Spinal cord (tissue), 9 donors: ENCODE measurements at regions not wholly inside any gene's neighbourhood (a gene's known extent, or its start where the extent isn't known, plus 50 kb on each side); places are given as distances from the start of the nearest gene placed in this dataset.

Experiments
- DNase-seq, 6 donors: peaks; one replicate each; pipeline versions ENCODE4 v3.0.0 to v3.0.0-alpha.2; 2013 to 2015; ENCODE audit warnings: low spot score in 6 of 6, low read depth in 4 of 6
- H3K27ac ChIP-seq: one replicate; pipeline ENCODE4 v1.5.1; 2013; ENCODE audit warnings: low read depth, low read length, control low read depth
- H3K27me3 ChIP-seq: one replicate; pipeline ENCODE4 v1.6.1; 2013; ENCODE audit warnings: low read length; ENCODE audit not compliant: control insufficient read depth, insufficient read depth
- H3K36me3 ChIP-seq: one replicate; pipeline ENCODE4 v1.6.1; 2013; ENCODE audit warnings: low read length; ENCODE audit not compliant: control insufficient read depth, insufficient read depth
- H3K4me1 ChIP-seq: one replicate; pipeline ENCODE4 v1.6.1; 2013; ENCODE audit warnings: low read length; ENCODE audit not compliant: control insufficient read depth, insufficient read depth
- H3K4me3 ChIP-seq: one replicate; pipeline ENCODE4 v1.5.1; 2013; ENCODE audit warnings: low read depth, low read length, control low read depth
- H3K9me3 ChIP-seq: one replicate; pipeline ENCODE4 v1.6.1; 2013; ENCODE audit warnings: low read length; ENCODE audit not compliant: control insufficient read depth, insufficient read depth
- WGBS: methylation state at CpG from one replicate; pipeline ENCODE4 v1.1.5; 2013; ENCODE audit warnings: missing lambda C conversion rate; ENCODE audit not compliant: insufficient coverage; 5-methylcytosine and 5-hydroxymethylcytosine counted together
- donor health status: healthy.

DNA sequence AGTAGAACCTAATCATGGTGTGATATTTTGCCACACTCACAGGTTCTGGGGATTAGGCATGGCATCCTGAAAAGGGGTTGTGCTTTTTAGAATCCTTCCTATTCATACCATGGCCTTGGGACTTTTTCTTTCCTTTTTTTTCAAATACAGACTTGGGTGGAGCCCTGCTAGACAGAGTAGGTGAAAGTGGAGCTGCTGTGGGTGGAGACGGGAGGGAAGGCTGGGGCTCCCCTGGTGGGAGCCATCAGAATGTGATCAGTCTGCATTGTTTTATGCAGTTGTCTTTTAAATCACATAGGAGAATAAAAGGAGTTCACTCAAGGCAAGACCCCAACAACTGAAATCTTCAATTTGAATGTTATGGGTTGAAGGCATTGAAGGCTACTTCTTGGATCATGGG is 130.2 kb downstream of the VAPA start:
- Histone ChIP-seq H3K4me1 (peaks cover 12% of the 10 kb centered on the region), H3K4me3 (no peak overlapping the region), H3K27ac (no peak overlapping the region), H3K9me3 (peaks cover 2% of the 10 kb centered on the region), H3K36me3 (no peaks in the 10 kb centered on the region), H3K27me3 (no peaks in the 10 kb centered on the region)
- 100% methylated on average over 1 of the region's 1 CpG for WGBS
- DNase-seq, result no peak

DNA sequence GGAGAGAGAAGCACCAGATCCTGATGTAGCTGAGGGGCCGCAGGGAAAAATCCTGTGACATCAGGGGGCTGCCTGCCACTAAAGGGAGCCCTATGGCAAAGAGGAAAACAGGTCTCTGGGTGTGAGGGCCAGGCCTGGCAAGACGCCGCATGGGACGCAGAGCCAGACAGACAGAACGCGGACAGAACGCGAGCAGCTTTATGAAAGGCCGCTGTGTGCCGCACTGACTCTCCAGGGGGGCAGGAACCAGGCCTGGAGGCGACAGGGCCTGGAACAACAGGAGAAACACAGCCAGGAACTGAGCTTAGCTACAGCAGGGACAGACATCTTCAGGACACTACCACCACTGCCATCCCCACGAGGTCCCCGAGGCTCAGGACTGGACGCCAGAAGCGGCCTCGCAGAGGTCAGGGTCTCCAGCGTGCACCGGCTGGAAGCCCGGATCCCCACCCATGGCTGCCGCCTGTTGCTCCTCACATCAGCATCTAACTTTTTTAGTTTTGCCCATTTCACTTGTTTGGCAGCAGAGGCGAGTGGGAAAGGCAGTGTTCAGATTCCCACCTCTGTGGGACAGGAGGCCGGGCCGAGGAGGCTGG is 131.6 kb downstream of the VAPA start:
- Histone ChIP-seq H3K4me3 (no peak overlapping the region), H3K27ac (peak overlapping the region; percentile 65), H3K9me3 (peaks cover 2% of the 10 kb centered on the region), H3K36me3 (no peaks in the 10 kb centered on the region), H3K4me1 (peaks cover 12% of the 10 kb centered on the region), H3K27me3 (no peaks in the 10 kb centered on the region)
- no peak for DNase-seq
- WGBS, result 79% methylated on average over 21 of the region's 23 CpGs

DNA sequence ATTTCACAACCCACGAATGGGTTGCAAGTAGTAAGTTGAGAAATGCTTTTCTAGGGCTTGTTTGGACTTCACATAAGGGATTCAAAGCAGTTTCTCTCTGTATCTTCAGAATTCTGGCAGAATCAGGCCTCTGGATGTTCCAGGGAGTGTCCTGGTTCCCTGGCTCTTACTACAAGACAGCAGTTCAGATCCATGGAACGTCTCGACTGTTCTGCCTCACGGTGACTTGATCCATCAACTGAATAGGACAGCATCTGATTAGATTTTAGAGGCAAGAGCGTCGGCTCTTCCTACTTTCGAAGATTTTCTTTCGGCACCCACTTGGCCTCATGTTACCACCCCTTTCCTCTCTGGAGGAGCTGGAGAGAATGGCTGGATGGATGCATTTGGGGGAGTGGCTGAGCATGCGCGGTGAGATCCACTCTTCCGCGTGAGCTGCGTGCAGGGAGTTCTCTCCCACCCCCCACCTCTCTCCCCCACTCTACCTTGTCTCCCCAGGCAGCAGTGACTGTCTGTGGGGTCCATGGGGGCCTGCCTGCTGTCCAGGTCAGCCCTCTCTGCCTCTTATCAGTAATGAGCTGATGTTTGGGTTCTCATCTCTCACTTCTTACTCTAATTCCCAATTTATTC is 132.5 kb downstream of the VAPA start:
- H3K4me3 ChIP-seq, result no peak overlapping the region
- H3K27me3 ChIP-seq, result no peaks in the 10 kb centered on the region
- DNase-seq, result no peak
- H3K36me3 ChIP-seq, result no peaks in the 10 kb centered on the region
- no peak overlapping the region for H3K27ac ChIP-seq
- H3K9me3 ChIP-seq, result peaks cover 2% of the 10 kb centered on the region
- WGBS, result 88% methylated on average over 4 of the region's 13 CpGs
- H3K4me1 ChIP-seq, result peaks cover 14% of the 10 kb centered on the region

DNA sequence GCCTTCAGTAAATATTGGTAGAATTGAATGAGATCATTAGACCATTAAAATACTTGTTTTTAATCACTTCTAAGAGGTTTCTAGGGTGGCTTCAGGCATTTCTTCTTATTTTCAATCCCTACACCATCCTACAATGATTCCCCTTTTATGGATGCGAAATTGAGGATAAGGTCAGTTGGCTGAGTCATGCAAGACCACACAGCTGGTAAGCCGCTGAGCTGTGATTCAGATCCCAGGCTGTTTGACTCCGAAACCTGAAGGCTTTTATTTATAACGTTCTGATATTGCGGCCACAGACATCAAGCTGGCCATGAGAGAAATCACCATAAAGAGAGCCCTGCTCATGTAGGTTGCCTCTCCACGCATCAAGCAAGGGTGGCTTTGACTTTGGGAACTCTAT is 133.4 kb downstream of the VAPA start:
- H3K9me3 ChIP-seq, result no peaks in the 10 kb centered on the region

DNA sequence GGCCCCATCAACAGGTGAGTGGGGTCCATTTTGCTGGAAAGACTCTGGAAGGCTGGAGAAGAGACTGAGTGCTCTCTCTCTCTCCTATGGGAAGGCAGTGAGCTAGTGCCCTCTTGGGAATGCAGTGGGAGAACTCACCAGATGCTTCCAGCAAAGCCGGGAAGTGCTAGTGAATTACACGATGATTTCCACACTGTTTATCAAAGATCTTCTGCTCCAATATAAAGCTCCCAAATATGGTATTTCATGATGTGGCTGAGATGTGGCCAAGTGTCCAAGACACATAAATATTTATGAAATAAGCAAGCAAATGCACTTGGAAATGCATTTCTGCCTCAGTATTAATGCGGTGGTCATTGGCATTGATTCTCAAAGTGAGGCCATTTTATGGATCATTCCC is 135.9 kb downstream of the VAPA start:
- Histone ChIP-seq H3K27ac (no peak overlapping the region), H3K9me3 (no peaks in the 10 kb centered on the region), H3K4me3 (no peak overlapping the region), H3K4me1 (peaks cover 21% of the 10 kb centered on the region), H3K36me3 (no peaks in the 10 kb centered on the region), H3K27me3 (no peaks in the 10 kb centered on the region)
- no CpG with 5 or more reads among the region's 3 CpGs for WGBS
- DNase-seq, result no peak

More for the DNA sequence above, 133.4 kb downstream of the VAPA start:
- H3K4me3 ChIP-seq, result no peak overlapping the region
- DNase-seq, result no peak
- H3K4me1 ChIP-seq, result peaks cover 19% of the 10 kb centered on the region
- no peak overlapping the region for H3K27ac ChIP-seq
- 92% methylated on average over 6 of the region's 6 CpGs for WGBS
- no peaks in the 10 kb centered on the region for H3K36me3 ChIP-seq
- H3K27me3 ChIP-seq, result no peaks in the 10 kb centered on the region

DNA sequence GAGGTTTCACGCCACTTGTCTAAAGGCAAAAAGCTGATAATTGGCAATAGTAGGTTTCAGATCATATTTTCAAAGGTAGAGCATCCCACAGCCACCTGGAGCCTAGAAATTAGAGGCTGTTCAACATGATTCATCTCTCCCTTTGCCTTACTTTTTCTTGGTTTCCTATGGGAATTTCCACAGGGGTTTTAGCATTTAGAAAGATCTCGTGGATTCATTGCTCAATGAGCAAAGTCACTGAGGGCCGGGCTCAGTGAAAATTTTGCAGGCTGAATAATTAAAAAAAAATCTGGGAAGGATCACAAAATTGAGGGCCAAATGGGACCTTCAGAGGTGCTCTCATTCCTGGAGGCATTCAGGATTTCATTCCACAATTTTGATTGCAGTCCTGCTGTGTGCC is 137.1 kb downstream of the VAPA start:
- no peaks in the 10 kb centered on the region for H3K36me3 ChIP-seq
- no peak overlapping the region for H3K4me3 ChIP-seq
- WGBS, result 95% methylated on average over 2 of the region's 3 CpGs
- peaks cover 16% of the 10 kb centered on the region for H3K4me1 ChIP-seq
- no peak overlapping the region for H3K27ac ChIP-seq
- no peaks in the 10 kb centered on the region for H3K27me3 ChIP-seq
- no peaks in the 10 kb centered on the region for H3K9me3 ChIP-seq
- no peak for DNase-seq

DNA sequence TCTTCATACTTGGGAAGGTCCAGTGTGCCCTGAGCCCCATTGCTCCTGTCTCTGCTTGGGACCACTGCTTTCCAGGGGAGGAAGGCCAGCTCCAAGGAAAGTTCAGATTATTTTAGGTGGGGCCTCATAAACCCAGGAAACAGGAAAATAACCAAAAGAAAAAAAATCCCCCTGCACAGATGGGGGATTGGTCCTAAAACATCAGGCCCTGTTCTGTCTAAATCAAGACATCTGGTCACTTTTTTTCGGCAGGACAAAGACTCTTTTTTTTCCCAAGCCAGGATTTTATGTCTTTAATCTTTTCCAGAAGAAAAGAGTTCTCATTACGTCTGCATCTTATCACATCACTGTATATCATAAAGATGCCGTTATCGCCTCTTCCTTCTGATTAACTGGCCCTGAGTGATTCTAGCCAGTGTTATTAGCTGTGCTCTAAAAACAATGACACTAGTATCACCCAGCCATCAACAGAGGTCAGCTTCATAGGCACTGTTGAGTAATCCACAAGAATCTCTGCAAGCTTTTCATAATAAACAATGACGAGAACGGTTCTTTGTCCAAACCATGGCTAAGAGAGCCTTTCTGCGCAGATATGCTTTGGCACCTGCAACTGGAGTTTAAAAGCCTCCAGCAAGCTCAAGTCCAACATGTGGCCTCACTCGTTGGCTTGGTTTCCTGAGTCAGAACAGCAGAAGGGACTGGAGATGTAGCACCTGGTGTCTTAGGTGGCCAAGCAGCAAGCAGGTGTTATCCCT is 138.2 kb downstream of the VAPA start:
- DNase-seq, result peak in 2 of 6 donors; percentile 53 to 77
- no peaks in the 10 kb centered on the region for H3K9me3 ChIP-seq
- H3K4me1 ChIP-seq, result peaks cover 19% of the 10 kb centered on the region
- peak overlapping the region; percentile 70 for H3K27ac ChIP-seq
- H3K36me3 ChIP-seq, result no peaks in the 10 kb centered on the region
- no peak overlapping the region for H3K4me3 ChIP-seq
- 54% methylated on average over 5 of the region's 8 CpGs for WGBS
- no peaks in the 10 kb centered on the region for H3K27me3 ChIP-seq

DNA sequence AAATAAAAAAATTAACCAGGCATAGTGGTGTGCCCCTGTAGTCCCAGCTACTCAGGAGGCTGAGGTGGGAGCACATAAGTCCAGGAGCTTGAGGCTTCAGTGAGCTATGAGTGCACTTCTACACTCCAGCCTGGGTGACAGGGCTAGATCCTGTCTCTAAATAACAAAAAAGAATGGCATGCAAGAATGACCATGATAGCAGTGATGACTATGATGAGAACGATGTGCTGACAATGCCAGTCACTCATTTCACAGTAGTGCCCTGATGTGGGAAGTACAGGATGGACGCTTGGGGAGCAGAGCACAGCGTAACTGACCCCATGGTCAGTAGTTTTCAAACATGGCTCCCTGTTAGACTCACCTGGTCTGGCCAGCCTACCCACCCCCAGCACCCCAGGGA is 139.1 kb downstream of the VAPA start:
- peak overlapping the region; percentile 70 for H3K27ac ChIP-seq

DNA sequence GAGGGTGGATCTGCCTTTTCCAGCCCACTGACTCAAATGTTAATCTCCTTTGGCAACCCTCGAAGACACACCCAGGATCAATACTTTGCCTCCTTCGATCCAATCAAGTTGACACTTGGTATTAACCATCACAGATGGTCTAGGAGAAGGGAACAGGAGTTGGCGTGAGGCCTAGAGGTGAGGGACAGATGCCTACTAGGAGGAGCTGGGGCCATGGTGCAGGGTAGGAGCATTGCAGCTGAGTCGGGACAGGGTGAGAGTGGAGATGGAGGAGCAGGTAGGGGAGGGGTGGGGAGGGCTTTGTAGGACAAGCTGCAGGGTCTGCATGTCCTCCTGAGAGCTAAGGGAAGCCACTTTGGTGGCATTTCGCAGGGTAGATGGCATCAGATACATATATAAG is 140.0 kb downstream of the VAPA start:
- Histone ChIP-seq H3K36me3 (no peaks in the 10 kb centered on the region), H3K9me3 (no peaks in the 10 kb centered on the region), H3K4me1 (peaks cover 28% of the 10 kb centered on the region), H3K27me3 (no peaks in the 10 kb centered on the region), H3K27ac (no peak overlapping the region), H3K4me3 (no peak overlapping the region)
- DNase-seq, result no peak
- WGBS, result 100% methylated on average over 3 of the region's 5 CpGs

More for the DNA sequence above, 139.1 kb downstream of the VAPA start:
- Histone ChIP-seq H3K9me3 (no peaks in the 10 kb centered on the region), H3K4me1 (peaks cover 25% of the 10 kb centered on the region), H3K36me3 (no peaks in the 10 kb centered on the region), H3K27me3 (no peaks in the 10 kb centered on the region), H3K4me3 (no peak overlapping the region)
- no peak for DNase-seq
- 86% methylated on average over 1 of the region's 3 CpGs for WGBS

DNA sequence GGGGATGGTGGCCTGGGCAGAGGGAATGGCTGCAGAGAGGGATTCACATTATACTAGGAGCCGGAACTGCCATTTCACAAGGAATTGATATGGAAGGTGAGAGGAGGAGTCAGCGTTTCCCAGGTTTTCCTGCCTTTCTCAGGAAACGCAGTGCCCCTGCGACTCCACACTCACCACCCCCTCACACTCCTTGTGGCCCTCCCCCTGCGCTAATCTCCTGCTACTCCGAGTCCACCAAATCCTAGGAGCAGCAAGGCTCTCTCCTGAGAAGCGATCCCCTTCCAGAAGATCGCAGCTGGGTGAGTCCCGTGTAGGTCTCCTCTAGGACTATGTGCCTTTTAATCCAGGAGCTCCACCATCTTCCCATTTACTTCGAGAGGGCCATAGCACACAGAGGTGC is 140.6 kb downstream of the VAPA start:
- H3K27me3 ChIP-seq, result no peaks in the 10 kb centered on the region
- no peak overlapping the region for H3K27ac ChIP-seq
- H3K4me3 ChIP-seq, result no peak overlapping the region
- no peaks in the 10 kb centered on the region for H3K9me3 ChIP-seq
- 83% methylated on average over 8 of the region's 10 CpGs for whole genome bisulfite sequencing
- no peaks in the 10 kb centered on the region for H3K36me3 ChIP-seq
- peaks cover 28% of the 10 kb centered on the region for H3K4me1 ChIP-seq
- DNase-seq, result no peak
